GM03348 (cell line): ENCODE measurements at regions not wholly inside any gene's neighbourhood (a gene's known extent, or its start where the extent isn't known, plus 50 kb on each side); places are given as distances from the start of the nearest gene placed in this dataset.

Source experiments
- DNase-seq: peaks from one replicate; pipeline ENCODE4 v3.0.0; 2012; ENCODE audit warnings: low spot score

DNA sequence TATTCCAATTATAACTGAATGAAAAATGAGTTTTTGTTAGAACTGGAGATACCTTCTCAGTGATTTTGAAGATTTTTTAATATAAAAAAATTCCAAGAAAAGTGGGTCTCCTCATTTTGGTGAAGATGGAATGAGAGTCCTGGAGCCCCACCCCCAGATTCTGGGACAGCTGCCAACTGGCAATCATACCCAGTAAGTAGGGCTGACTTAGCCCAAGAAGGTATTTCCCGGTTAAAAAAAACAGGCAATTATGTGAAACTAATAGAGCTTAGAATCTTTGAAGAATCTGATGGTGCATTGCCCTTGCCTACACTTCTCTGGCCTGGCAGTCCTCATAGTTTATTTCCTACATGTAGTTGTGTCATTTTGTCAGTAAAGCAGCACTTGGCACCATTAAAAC is 52.8 kb upstream of the VWDE start:
- no peak for DNase-seq

DNA sequence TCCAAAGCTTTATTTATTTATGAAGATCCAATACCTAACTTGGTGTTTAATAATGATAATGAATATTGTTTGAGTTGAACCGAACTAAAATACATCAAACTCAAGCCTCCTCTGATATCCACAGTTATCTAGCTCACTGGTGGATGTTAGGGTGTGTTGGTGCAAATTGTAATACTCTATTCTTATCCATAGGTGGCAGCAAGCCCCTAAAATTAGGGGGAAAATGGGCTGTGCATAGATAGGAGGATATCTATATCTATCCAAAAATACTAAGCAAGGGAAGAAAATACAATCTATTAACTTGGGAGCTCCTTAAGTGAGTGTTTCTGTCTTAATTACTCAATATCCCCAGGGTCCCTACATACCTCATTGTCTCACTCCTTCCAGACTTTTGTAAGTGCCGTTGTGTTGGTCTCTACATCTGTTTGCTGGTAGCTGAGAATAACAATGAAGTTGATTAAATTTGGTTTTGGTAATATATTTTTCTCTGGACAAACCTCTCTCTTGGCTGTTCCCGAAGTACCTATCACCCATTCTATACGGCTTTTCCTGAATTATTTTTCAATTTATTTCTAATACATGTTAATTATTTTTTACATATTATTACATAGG is 55.0 kb upstream of the VWDE start:
- peak; percentile 60 for DNase-seq

DNA sequence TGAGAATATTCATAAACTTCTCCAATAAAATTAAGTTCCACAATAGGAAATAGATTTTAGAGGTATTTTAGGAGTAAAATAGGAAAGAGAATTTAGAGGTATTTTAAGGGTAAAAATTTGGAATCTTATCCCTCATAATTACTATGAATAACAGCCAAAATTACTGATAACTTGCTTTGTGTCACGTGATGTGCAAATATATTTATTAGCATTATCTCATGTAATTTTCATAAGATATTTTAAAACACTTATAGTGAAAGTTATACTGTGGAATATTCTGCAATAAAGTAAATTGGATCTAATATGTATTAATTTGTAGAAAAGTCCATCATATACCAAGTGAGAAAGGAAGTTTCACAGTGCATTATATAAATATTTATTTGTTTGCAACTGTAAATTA is 64.2 kb upstream of the VWDE start:
- no peak for DNase-seq

DNA sequence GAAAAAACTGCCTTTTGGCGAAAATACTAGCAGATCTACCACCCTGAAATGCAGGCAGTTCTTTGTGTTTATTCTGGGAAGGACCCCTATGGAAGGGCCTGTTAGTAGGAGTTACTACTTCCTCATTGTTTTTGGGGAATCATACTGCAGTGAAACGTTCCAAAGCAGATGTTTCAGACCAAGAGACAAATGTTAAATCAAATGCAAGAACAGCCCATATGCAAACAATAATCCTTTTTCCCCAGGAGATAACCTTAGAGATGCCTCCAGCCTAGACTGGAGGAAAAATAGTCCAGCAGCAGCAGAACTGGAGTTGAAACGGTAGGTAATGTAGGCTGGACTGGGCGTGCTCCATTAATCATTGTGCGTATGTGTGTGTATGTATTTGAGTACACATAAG is 65.9 kb upstream of the VWDE start:
- DNase-seq, result no peak

- DNase-seq, result no peak
Measured at GRCh38 chr7:12470930-12471329, 67.3 kb upstream of the VWDE start.

GRCh38 chr7:12474035-12474434 is 70.4 kb upstream of the VWDE start:
- DNase-seq, result no peak

GRCh38 chr7:12475362-12476063 is 71.8 kb upstream of the VWDE start:
- peak; percentile 9 for DNase-seq

GRCh38 chr7:12477620-12478019 is 74.0 kb upstream of the VWDE start:
- DNase-seq, result no peak

DNA sequence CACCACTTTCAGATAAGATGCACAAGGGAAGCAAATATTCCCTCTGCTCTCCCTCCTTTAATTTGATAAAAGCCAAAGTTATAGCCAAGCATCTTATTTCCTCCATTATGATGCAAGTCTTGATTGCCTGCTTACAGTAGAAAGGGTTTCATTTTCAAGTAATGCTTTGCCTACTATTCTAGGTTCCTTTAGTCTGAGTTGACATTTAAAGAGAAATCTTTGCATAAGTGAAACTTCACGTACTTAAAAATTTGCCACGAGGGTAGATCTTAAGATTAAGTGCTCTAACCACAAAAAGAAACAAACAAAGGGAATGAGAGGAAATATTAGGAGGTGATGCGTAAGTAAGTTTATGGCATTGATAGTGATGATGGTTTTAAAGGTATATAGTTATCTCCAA is 78.1 kb upstream of the VWDE start:
- no peak for DNase-seq

DNA sequence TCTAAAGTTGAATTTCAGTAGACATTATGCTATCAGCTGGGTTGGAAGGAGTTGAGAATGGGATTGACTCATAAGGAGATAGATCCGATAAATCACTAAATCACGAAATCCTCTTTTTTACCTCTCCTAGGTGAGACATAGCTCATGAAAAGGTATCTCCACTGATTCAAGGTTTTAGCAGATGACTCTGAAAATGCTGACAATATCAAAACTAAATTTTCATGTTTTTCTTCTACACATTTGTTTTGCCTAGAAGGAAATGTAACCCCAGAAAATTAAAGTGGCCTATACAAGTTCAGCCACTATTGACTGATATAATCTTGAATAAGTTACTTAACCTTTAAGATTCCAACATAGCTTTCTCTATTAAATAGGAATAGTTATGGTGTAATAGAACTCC is 82.2 kb upstream of the VWDE start:
- no peak for DNase-seq

DNA sequence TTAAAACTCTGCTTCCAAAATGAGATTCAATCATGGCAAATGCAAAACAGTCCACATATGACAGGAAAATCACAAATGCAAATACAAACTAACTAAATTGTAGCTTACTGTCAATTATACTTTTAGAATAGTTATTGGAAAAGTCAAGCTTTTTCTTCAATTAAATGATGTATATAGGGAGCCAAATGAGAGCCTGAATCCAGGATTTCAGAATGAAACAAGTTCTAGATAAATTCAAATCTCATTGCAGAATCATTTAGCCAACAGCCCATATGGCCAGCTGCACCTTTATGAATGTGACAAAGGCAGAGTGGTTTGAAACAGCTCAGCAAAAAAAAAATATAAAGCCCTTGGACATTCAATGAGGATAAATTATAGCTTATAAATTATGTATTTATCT is 82.2 kb upstream of the SCIN start:
- DNase-seq, result no peak

- peak; percentile 32 for DNase-seq
Measured at GRCh38 chr7:12490107-12490688, 80.3 kb upstream of the SCIN start.

DNA sequence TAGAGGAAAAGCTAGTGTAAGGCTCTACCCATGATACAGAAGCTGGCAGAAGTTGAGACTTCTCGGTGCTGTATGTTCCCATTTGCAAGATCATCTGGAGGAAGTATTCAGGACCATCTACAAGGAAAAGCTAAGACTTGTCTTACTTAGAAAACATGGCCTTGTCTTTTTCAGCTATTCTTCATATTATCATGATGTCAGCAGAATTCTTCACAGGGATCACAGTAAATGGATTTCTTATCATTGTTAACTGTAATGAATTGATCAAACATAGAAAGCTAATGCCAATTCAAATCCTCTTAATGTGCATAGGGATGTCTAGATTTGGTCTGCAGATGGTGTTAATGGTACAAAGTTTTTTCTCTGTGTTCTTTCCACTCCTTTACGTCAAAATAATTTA is 79.6 kb upstream of the SCIN start:
- DNase-seq, result no peak

- no peak for DNase-seq
Measured at GRCh38 chr7:12491526-12491925, 79.0 kb upstream of the SCIN start.

- peak; percentile 13 for DNase-seq
Measured at GRCh38 chr7:12493407-12493806, 77.1 kb upstream of the SCIN start.

- no peak for DNase-seq
Measured at GRCh38 chr7:12493863-12494686, 76.4 kb upstream of the SCIN start.

DNA sequence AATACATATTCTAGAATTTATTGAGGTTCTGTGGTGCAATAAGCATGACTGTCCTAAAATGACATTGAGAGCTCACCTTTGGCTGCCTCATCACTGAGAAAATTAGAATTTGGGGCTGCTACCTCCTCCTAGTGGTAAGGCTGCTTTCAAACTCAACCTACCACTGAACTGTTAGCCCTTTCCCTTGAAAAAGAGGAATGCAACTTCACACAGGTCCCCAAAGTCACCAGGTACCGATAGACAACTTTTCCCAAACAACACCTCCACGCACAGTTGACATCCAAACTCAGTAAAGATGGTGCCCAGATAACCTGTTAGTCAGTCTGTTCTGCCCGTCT is 75.9 kb upstream of the SCIN start:
- no peak for DNase-seq

- DNase-seq, result peak; percentile 52
Measured at GRCh38 chr7:12496901-12497674, 73.4 kb upstream of the SCIN start.

GRCh38 chr7:12504149-12504548 is 66.4 kb upstream of the SCIN start:
- no peak for DNase-seq

DNA sequence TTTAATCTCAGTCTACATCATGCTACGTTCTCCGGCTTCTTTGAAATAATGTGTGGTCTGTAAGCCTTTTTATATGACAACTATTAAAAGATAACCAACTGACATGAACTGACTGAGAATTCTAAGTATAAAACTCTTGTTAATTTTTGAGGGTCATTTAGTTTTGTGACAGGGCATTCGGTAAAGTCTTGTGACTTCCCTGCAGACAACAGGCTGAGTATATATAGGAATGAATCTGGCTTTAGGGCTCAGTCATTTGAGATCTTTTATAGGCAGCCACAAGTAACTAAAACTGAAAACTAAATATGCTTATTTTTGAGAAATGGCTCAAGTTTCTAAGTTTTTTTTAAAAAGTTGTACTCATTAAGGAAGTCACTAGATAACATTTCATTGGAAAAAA is 62.5 kb upstream of the SCIN start:
- DNase-seq, result no peak

DNA sequence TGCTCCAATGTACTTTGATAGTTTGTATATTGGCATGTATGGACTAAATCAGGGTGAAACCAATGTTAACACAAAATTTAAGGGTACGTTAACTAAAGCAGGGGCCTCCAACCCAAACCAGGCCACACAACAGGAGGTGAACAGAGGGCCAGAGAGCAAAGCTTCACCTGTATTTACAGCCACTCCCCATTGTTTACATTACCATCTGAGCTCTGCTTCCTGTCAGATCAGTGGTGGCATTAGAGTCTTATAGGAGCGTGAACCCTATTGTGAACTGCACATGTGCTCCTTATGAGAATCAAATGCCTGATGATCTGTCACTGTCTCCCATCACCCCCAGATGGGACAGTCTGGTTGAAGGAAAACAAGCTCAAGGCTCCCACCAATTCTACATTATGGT is 62.0 kb upstream of the SCIN start:
- no peak for DNase-seq

GRCh38 chr7:12517451-12517850 is 53.1 kb upstream of the SCIN start:
- DNase-seq, result no peak
